ENCODE measurements at regions not wholly inside any gene's neighbourhood (a gene's known extent, or its start where the extent isn't known, plus 50 kb on each side); places are given as distances from the start of the nearest gene placed in this dataset.

- Histone ChIP-seq H3K4me1 (ENCODE audit: control insufficient read depth, low read length) (no peaks in the 10 kb centered on the region), H3K4me2 (ENCODE audit: low read length) (no peak overlapping the region), H3K79me2 (ENCODE audit: control insufficient read depth, low read length) (no peaks in the 10 kb centered on the region), H3K9me3 (ENCODE audit: control insufficient read depth, insufficient read depth, low read length) (no peaks in the 10 kb centered on the region), H3K9me2 (replicated peaks; ENCODE audit: control insufficient read depth, low read length) (no peaks in the 10 kb centered on the region), H3K27ac (ENCODE audit: low read depth, low read length) (no peak overlapping the region), H3F3A (ENCODE audit: control insufficient read depth, insufficient read depth) (no peaks in the 10 kb centered on the region), H3K4me3 (ENCODE audit: low read length) (no peak overlapping the region), H3K36me3 (ENCODE audit: control insufficient read depth, low read length) (no peaks in the 10 kb centered on the region), H3K27me3 (ENCODE audit: control insufficient read depth, low read length) (no peaks in the 10 kb centered on the region), H4K20me1 (ENCODE audit: control insufficient read depth, insufficient read depth, low read depth, low read length) (no peaks in the 10 kb centered on the region)
- TF ChIP-seq CTCF (IDR thresholded peaks at IDR 0.05; ENCODE audit: low read depth, low read length, poor library complexity, severe bottlenecking) (no peak), EZH2phosphoT487 (IDR thresholded peaks at IDR 0.05; ENCODE audit: borderline replicate concordance, low read length) (no peak)
Observed at GRCh38 chr2:34371711-34372110, 772.6 kb upstream of the FAM98A start.

DNA sequence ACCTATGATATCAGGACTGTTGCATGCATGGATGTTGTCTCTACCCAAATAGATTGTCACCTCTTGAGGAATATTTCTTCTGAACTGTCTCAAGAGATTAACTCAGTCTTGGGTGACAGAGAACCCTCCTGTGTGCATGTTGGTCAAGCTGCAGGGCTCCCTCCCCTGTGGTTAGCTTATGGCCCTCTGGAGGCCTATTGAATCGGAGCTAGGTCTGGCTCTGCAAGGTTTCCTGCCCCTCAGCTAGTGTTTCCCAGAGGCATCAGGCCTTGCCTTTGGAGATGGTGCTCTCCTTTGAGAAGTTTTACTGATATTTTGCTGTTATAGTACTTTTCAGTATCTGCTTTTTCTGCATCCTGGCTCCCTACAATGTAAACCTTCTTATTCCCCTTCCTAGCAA is 769.2 kb upstream of the FAM98A start:
- TF ChIP-seq CTCF (IDR thresholded peaks at IDR 0.05; ENCODE audit: low read depth, low read length, poor library complexity, severe bottlenecking) (no peak), EZH2phosphoT487 (IDR thresholded peaks at IDR 0.05; ENCODE audit: borderline replicate concordance, low read length) (no peak)
- H3K79me2 ChIP-seq (ENCODE audit: control insufficient read depth, low read length): no peaks in the 10 kb centered on the region
- no peaks in the 10 kb centered on the region for H3K4me1 ChIP-seq (ENCODE audit: control insufficient read depth, low read length)
- no peak overlapping the region for H3K27ac ChIP-seq (ENCODE audit: low read depth, low read length)
- H3K36me3 ChIP-seq (ENCODE audit: control insufficient read depth, low read length): no peaks in the 10 kb centered on the region
- no peak overlapping the region for H3K4me3 ChIP-seq (ENCODE audit: low read length)
- no peaks in the 10 kb centered on the region for H3K9me2 ChIP-seq (replicated peaks; ENCODE audit: control insufficient read depth, low read length)
- H3F3A ChIP-seq (ENCODE audit: control insufficient read depth, insufficient read depth): no peaks in the 10 kb centered on the region
- H3K27me3 ChIP-seq (ENCODE audit: control insufficient read depth, low read length): no peaks in the 10 kb centered on the region
- H4K20me1 ChIP-seq (ENCODE audit: control insufficient read depth, insufficient read depth, low read depth, low read length): no peaks in the 10 kb centered on the region
- H3K9me3 ChIP-seq (ENCODE audit: control insufficient read depth, insufficient read depth, low read length): no peaks in the 10 kb centered on the region
- H3K4me2 ChIP-seq (ENCODE audit: low read length): no peak overlapping the region

DNA sequence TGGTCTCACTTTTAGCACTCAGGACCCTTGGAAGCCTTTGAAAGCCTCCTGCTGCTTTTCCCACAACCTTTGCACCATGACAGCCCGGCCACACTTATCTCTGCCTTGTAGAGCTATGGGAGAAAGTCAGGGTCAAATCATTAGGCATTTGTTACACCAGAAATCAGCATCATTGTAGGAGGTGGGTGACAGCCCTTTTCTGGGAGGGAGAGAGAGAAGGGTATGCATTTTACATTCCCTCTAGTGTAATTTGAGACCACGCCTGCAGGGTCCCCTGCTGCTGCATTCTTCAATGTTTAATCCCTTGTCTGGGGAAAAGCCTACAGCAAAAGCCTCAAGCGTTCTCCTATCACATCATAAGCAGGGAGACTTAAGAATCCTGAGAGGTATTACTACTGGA is 766.8 kb upstream of the FAM98A start:
- no peaks in the 10 kb centered on the region for H4K20me1 ChIP-seq (ENCODE audit: control insufficient read depth, insufficient read depth, low read depth, low read length)
- H3K27me3 ChIP-seq (ENCODE audit: control insufficient read depth, low read length): no peaks in the 10 kb centered on the region
- H3K4me3 ChIP-seq (ENCODE audit: low read length): no peak overlapping the region
- H3F3A ChIP-seq (ENCODE audit: control insufficient read depth, insufficient read depth): no peaks in the 10 kb centered on the region
- H3K79me2 ChIP-seq (ENCODE audit: control insufficient read depth, low read length): no peaks in the 10 kb centered on the region
- H3K36me3 ChIP-seq (ENCODE audit: control insufficient read depth, low read length): no peaks in the 10 kb centered on the region
- H3K9me2 ChIP-seq (replicated peaks; ENCODE audit: control insufficient read depth, low read length): no peaks in the 10 kb centered on the region
- H3K9me3 ChIP-seq (ENCODE audit: control insufficient read depth, insufficient read depth, low read length): no peaks in the 10 kb centered on the region
- no peaks in the 10 kb centered on the region for H3K4me1 ChIP-seq (ENCODE audit: control insufficient read depth, low read length)
- no peak overlapping the region for H3K4me2 ChIP-seq (ENCODE audit: low read length)
- TF ChIP-seq EZH2phosphoT487 (IDR thresholded peaks at IDR 0.05; ENCODE audit: borderline replicate concordance, low read length): no peak
- TF ChIP-seq CTCF (IDR thresholded peaks at IDR 0.05; ENCODE audit: low read depth, low read length, poor library complexity, severe bottlenecking): no peak
- no peak overlapping the region for H3K27ac ChIP-seq (ENCODE audit: low read depth, low read length)

GRCh38 chr2:34365512-34365911 is 766.4 kb upstream of the FAM98A start:
- no peak overlapping the region for H3K27ac ChIP-seq (ENCODE audit: low read depth, low read length)
- H3K36me3 ChIP-seq (ENCODE audit: control insufficient read depth, low read length): no peaks in the 10 kb centered on the region
- H3K27me3 ChIP-seq (ENCODE audit: control insufficient read depth, low read length): no peaks in the 10 kb centered on the region
- H3K4me2 ChIP-seq (ENCODE audit: low read length): no peak overlapping the region
- H4K20me1 ChIP-seq (ENCODE audit: control insufficient read depth, insufficient read depth, low read depth, low read length): no peaks in the 10 kb centered on the region
- TF ChIP-seq CTCF (IDR thresholded peaks at IDR 0.05; ENCODE audit: low read depth, low read length, poor library complexity, severe bottlenecking) (no peak), EZH2phosphoT487 (IDR thresholded peaks at IDR 0.05; ENCODE audit: borderline replicate concordance, low read length) (no peak)
- H3K4me3 ChIP-seq (ENCODE audit: low read length): no peak overlapping the region
- no peaks in the 10 kb centered on the region for H3K79me2 ChIP-seq (ENCODE audit: control insufficient read depth, low read length)
- H3F3A ChIP-seq (ENCODE audit: control insufficient read depth, insufficient read depth): no peaks in the 10 kb centered on the region
- H3K9me2 ChIP-seq (replicated peaks; ENCODE audit: control insufficient read depth, low read length): no peaks in the 10 kb centered on the region
- no peaks in the 10 kb centered on the region for H3K9me3 ChIP-seq (ENCODE audit: control insufficient read depth, insufficient read depth, low read length)
- H3K4me1 ChIP-seq (ENCODE audit: control insufficient read depth, low read length): no peaks in the 10 kb centered on the region
